Stomach (tissue), 4 donors: ENCODE measurements at regions not wholly inside any gene's neighbourhood (a gene's known extent, or its start where the extent isn't known, plus 50 kb on each side); places are given as distances from the start of the nearest gene placed in this dataset.

Source experiments
- CTCF ChIP-seq, 7 experiments: fragments of 450-650 bp in 4 of 7; fragments of 200-600 bp in 3 of 7; sonication (generic) in 3 of 7; IDR thresholded peaks; one replicate each; pipeline ENCODE4 v1.5.1; 2016 to 2019; ENCODE audit warnings: antibody characterized with exemption in 7 of 7, control low read depth in 2 of 7, mild to moderate bottlenecking in 1 of 7
- POLR2A ChIP-seq, 4 donors: fragments of 450-650 bp; IDR thresholded peaks; one replicate each; pipeline ENCODE4 v1.6.1; 2016; ENCODE audit warnings: antibody characterized with exemption in 4 of 4, control low read depth in 2 of 4, mild to moderate bottlenecking in 1 of 4, moderate library complexity in 1 of 4
- POLR2AphosphoS5 ChIP-seq, 3 donors: sonication (generic); formaldehyde crosslinking; IDR thresholded peaks; one replicate each; pipeline ENCODE4 v1.6.1; 2016; ENCODE audit warnings: antibody characterized with exemption in 3 of 3

- no peak for TF ChIP-seq POLR2A (IDR thresholded peaks at IDR 0.05)
- TF ChIP-seq CTCF (IDR thresholded peaks at IDR 0.05), result no peak
- TF ChIP-seq POLR2AphosphoS5 (IDR thresholded peaks at IDR 0.05), result no peak
Observed at GRCh38 chr15:69718436-69718835, 265.8 kb downstream of the RPLP1 start.
